ENCODE measurements at regions not wholly inside any gene's neighbourhood (a gene's known extent, or its start where the extent isn't known, plus 50 kb on each side); places are given as distances from the start of the nearest gene placed in this dataset.

DNA sequence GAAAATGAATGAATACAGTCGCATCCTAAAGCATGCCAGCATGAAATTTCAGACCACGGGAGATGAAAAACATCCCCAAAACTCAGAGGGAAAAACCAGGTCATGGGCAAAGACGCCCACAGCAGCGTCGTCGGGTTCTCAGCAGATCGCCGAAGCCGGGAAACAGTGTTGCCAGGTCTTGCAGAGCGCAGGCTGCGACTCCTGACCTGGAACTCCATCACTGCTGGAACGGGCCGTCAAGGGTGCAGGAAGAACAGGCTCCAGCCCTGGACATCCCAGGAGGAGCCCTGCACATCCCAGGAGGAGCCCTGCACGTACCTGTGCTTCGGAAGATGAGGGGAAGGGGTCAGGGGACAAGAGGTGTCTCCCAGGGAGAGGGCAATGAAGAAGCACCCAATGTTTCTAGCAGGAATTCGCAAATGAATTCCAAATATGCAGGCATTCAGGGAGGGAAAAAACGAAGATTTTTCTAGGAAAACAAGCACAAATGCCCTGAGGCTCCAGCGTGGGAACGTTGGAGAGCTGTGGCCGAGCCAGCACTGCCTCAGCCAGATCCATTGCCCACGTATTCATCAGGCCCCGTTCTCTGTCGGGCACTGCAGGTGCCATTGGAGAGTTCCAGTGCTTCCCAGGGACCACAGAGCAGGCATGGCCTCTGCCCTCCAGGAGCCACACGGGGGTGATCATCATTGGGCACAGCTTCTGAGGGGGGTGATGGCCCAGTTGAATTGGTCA lies 1110.4 kb downstream of the BRD1 start:
- TF ChIP-seq, protein P1, sequence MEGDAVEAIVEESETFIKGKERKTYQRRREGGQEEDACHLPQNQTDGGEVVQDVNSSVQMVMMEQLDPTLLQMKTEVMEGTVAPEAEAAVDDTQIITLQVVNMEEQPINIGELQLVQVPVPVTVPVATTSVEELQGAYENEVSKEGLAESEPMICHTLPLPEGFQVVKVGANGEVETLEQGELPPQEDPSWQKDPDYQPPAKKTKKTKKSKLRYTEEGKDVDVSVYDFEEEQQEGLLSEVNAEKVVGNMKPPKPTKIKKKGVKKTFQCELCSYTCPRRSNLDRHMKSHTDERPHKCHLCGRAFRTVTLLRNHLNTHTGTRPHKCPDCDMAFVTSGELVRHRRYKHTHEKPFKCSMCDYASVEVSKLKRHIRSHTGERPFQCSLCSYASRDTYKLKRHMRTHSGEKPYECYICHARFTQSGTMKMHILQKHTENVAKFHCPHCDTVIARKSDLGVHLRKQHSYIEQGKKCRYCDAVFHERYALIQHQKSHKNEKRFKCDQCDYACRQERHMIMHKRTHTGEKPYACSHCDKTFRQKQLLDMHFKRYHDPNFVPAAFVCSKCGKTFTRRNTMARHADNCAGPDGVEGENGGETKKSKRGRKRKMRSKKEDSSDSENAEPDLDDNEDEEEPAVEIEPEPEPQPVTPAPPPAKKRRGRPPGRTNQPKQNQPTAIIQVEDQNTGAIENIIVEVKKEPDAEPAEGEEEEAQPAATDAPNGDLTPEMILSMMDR (IDR thresholded peaks at IDR 0.05), result no peak
- TF ChIP-seq POLR2A (IDR thresholded peaks at IDR 0.05), result no peak

Measured in esophagus squamous epithelium (tissue), 4 donors.